Uterus (tissue), 3 donors: ENCODE measurements at regions not wholly inside any gene's neighbourhood (a gene's known extent, or its start where the extent isn't known, plus 50 kb on each side); places are given as distances from the start of the nearest gene placed in this dataset.

Experiments
- DNase-seq, 2 donors: peaks; one replicate each; pipeline ENCODE4 v3.0.0-alpha.2; 2019 to 2020
- H3K27ac ChIP-seq, 2 donors: fragments of 200-600 bp; sonication (generic); 1 replicate in 1 of 2; 2 replicates in 1 of 2; pipeline ENCODE4 v1.5.1; 2016 to 2018
- H3K27me3 ChIP-seq, 2 donors: fragments of 200-600 bp; sonication (generic); one replicate each; pipeline ENCODE4 v1.5.1; 2018 to 2019; ENCODE audit warnings: control low read depth in 1 of 2
- H3K36me3 ChIP-seq, 2 donors: fragments of 200-600 bp; sonication (generic); one replicate each; pipeline ENCODE4 v1.5.1; 2019; ENCODE audit warnings: control low read depth in 1 of 2
- H3K4me1 ChIP-seq, 2 donors: fragments of 200-600 bp; sonication (generic); one replicate each; pipeline ENCODE4 v1.5.1; 2018 to 2019; ENCODE audit warnings: control low read depth in 1 of 2
- H3K4me3 ChIP-seq, 2 donors: fragments of 200-600 bp; sonication (generic); 1 replicate in 1 of 2; 2 replicates in 1 of 2; pipeline ENCODE4 v1.5.1; 2018 to 2019; ENCODE audit warnings: mild to moderate bottlenecking in 1 of 2
- H3K9me3 ChIP-seq, 2 donors: fragments of 200-600 bp; sonication (generic); one replicate each; pipeline ENCODE4 v1.5.1; 2019; ENCODE audit warnings: control low read depth in 1 of 2
- POLR2A ChIP-seq, 2 donors: fragments of 450-650 bp; IDR thresholded peaks; one replicate each; pipeline ENCODE4 v1.6.1; 2016; ENCODE audit warnings: antibody characterized with exemption in 2 of 2, mild to moderate bottlenecking in 1 of 2, moderate library complexity in 1 of 2
- intact Hi-C: fragments of 100-400 bp; cut with DNase I; formaldehyde crosslinking; loops from one replicate; pipeline ENCODE4 v1.15.1; 2023; ENCODE audit warnings: low total_unique reads
- TF ChIP-seq, protein P1 (sequence below), 4 experiments: fragments of 200-600 bp in 2 of 4; fragments of 450-650 bp in 2 of 4; sonication (generic) in 2 of 4; IDR thresholded peaks; one replicate each; pipeline ENCODE4 v1.5.1; 2016 to 2019; ENCODE audit warnings: antibody characterized with exemption in 4 of 4, mild to moderate bottlenecking in 2 of 4, moderate library complexity in 1 of 4
- donor health status: DM: yes; HTN: yes; CAD: no.

GRCh38 chr12:114767084-114767760 lies 83.2 kb upstream of the TBX3 start:
- no peak for DNase-seq
- Histone ChIP-seq H3K27me3 (no peaks in the 10 kb centered on the region), H3K9me3 (no peaks in the 10 kb centered on the region), H3K4me3 (no peak overlapping the region), H3K27ac (no peak overlapping the region), H3K4me1 (no peaks in the 10 kb centered on the region), H3K36me3 (no peaks in the 10 kb centered on the region)
- no peak for TF ChIP-seq POLR2A (IDR thresholded peaks at IDR 0.05)
- TF ChIP-seq, protein P1, sequence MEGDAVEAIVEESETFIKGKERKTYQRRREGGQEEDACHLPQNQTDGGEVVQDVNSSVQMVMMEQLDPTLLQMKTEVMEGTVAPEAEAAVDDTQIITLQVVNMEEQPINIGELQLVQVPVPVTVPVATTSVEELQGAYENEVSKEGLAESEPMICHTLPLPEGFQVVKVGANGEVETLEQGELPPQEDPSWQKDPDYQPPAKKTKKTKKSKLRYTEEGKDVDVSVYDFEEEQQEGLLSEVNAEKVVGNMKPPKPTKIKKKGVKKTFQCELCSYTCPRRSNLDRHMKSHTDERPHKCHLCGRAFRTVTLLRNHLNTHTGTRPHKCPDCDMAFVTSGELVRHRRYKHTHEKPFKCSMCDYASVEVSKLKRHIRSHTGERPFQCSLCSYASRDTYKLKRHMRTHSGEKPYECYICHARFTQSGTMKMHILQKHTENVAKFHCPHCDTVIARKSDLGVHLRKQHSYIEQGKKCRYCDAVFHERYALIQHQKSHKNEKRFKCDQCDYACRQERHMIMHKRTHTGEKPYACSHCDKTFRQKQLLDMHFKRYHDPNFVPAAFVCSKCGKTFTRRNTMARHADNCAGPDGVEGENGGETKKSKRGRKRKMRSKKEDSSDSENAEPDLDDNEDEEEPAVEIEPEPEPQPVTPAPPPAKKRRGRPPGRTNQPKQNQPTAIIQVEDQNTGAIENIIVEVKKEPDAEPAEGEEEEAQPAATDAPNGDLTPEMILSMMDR (IDR thresholded peaks at IDR 0.05), result no peak
- intact Hi-C loops, result no loop called here

- Histone ChIP-seq H3K9me3 (no peaks in the 10 kb centered on the region), H3K27me3 (no peaks in the 10 kb centered on the region), H3K36me3 (no peaks in the 10 kb centered on the region), H3K4me3 (no peak overlapping the region), H3K27ac (no peak overlapping the region), H3K4me1 (no peaks in the 10 kb centered on the region)
- intact Hi-C loops, result no loop called here
- TF ChIP-seq, protein P1 (IDR thresholded peaks at IDR 0.05), result no peak
- TF ChIP-seq POLR2A (IDR thresholded peaks at IDR 0.05), result no peak
- DNase-seq, result no peak
Measured at GRCh38 chr12:114765960-114766691, 82.2 kb upstream of the TBX3 start.

GRCh38 chr12:114764510-114764909 lies 80.5 kb upstream of the TBX3 start:
- no peaks in the 10 kb centered on the region for H3K27me3 ChIP-seq
- H3K9me3 ChIP-seq, result no peaks in the 10 kb centered on the region
- H3K4me1 ChIP-seq, result no peaks in the 10 kb centered on the region
- no peak for DNase-seq
- TF ChIP-seq, protein P1 (IDR thresholded peaks at IDR 0.05), result no peak
- no peak for TF ChIP-seq POLR2A (IDR thresholded peaks at IDR 0.05)
- H3K27ac ChIP-seq, result no peak overlapping the region
- intact Hi-C loops, result no loop called here
- no peaks in the 10 kb centered on the region for H3K36me3 ChIP-seq
- no peak overlapping the region for H3K4me3 ChIP-seq

GRCh38 chr12:114762490-114763110 lies 78.6 kb upstream of the TBX3 start:
- TF ChIP-seq, protein P1 (IDR thresholded peaks at IDR 0.05), result no peak
- no peak for TF ChIP-seq POLR2A (IDR thresholded peaks at IDR 0.05)
- H3K27me3 ChIP-seq, result no peaks in the 10 kb centered on the region
- intact Hi-C loops, result no loop called here
- DNase-seq, result no peak
- no peaks in the 10 kb centered on the region for H3K4me1 ChIP-seq
- H3K4me3 ChIP-seq, result no peak overlapping the region
- no peaks in the 10 kb centered on the region for H3K9me3 ChIP-seq
- H3K36me3 ChIP-seq, result no peaks in the 10 kb centered on the region
- no peak overlapping the region for H3K27ac ChIP-seq
